SU-DHL-6 (cell line): ENCODE measurements at regions not wholly inside any gene's neighbourhood (a gene's known extent, or its start where the extent isn't known, plus 50 kb on each side); places are given as distances from the start of the nearest gene placed in this dataset.

Experiments
- CTCF ChIP-seq: fragments of 200-600 bp; sonication (generic); IDR thresholded peaks from one replicate; pipeline ENCODE4 v1.5.1; 2017; ENCODE audit warnings: antibody characterized with exemption, mild to moderate bottlenecking, low read length, moderate library complexity; ENCODE audit not compliant: insufficient read depth, poor library complexity, severe bottlenecking
- EZH2phosphoT487 ChIP-seq: fragments of 200-600 bp; sonication (generic), shearing (Covaris generic); conservative IDR thresholded peaks from 2 replicates; pipeline ENCODE4 v1.6.1; 2018; ENCODE audit warnings: mild to moderate bottlenecking, antibody characterized with exemption, low read length, moderate library complexity, mixed read lengths

GRCh38 chr5:97737608-97738007, 554.6 kb upstream of the RIOK2 start:
- TF ChIP-seq CTCF (no peak), EZH2phosphoT487 (no peak)
